Colonic mucosa (tissue), 4 donors: ENCODE measurements at regions not wholly inside any gene's neighbourhood (a gene's known extent, or its start where the extent isn't known, plus 50 kb on each side); places are given as distances from the start of the nearest gene placed in this dataset.

Source experiments
- DNase-seq: peaks from one replicate; pipeline ENCODE4 v3.0.0-alpha.2; 2020
- H3K27ac ChIP-seq: fragments of 200-600 bp; one replicate; pipeline ENCODE4 v1.8.0; 2021
- H3K27me3 ChIP-seq: fragments of 200-600 bp; one replicate; pipeline ENCODE4 v1.8.0; 2021
- H3K36me3 ChIP-seq: fragments of 200-600 bp; one replicate; pipeline ENCODE4 v1.8.0; 2021
- H3K4me1 ChIP-seq: fragments of 200-600 bp; one replicate; pipeline ENCODE4 v1.8.0; 2021; ENCODE audit warnings: mild to moderate bottlenecking
- H3K4me3 ChIP-seq: fragments of 200-600 bp; one replicate; pipeline ENCODE4 v1.8.0; 2021
- H3K9ac ChIP-seq, 2 donors: one replicate each; pipeline ENCODE4 v1.7.0; 2013; ENCODE audit warnings: control low read depth in 2 of 2, low read depth in 2 of 2, low read length in 2 of 2
- H3K9me3 ChIP-seq: fragments of 200-600 bp; one replicate; pipeline ENCODE4 v1.8.0; 2021
- CTCF ChIP-seq: fragments of 200-600 bp; IDR thresholded peaks from one replicate; pipeline ENCODE4 v1.8.0; 2022; ENCODE audit warnings: antibody characterized with exemption, mild to moderate bottlenecking
- intact Hi-C: fragments of 100-400 bp; cut with DNase I; formaldehyde crosslinking; loops from one replicate; pipeline ENCODE4 v1.14.1; 2022
- donor health status: healthy.
- donor health status: DM: no; HTN: no; CAD: no.
- donor health status: DM: no; HTN: no; CAD: no.

GRCh38 chr5:86439593-86440110, 178.1 kb upstream of the COX7C start:
- Histone ChIP-seq H3K36me3 (no peaks in the 10 kb centered on the region), H3K27ac (no peak overlapping the region), H3K4me3 (no peak overlapping the region), H3K9me3 (no peaks in the 10 kb centered on the region), H3K27me3 (no peaks in the 10 kb centered on the region), H3K4me1 (no peaks in the 10 kb centered on the region), H3K9ac (no peak overlapping the region)
- no peak for TF ChIP-seq CTCF
- intact Hi-C loops = no loop called here
- no peak for DNase-seq

DNA sequence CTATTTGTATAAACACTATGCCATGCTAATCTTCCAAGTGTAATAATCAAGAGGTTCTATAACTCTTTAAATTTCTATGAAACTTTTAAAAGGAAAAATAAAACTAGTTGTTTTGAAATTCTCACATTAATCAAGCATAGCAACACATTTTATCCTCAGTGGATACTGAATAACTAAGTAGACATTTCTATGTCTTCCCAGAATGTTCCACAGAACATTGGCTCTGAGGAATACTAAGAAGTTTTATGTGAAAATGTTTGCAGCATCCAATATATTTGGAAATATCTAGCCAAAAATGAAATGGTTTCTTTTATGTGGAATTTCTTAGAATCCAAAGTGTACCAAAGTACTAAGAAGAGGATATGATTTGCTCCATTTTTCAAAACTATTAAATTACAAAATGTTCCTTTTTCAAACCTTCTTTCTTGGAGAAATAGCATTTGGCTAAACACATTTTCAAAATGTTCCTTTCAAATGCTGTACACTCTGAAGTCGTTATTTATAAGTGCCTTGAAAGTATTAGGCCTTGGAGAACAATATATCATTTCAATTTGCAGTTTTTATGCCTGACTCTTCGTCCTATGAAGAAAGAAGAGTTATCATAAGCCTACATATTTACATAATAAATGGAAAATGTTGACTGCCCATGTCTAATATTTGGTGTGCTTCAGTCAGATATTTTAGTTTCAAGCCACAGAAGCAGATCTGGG, 175.6 kb upstream of the COX7C start:
- H3K9me3 ChIP-seq = no peaks in the 10 kb centered on the region
- no peak overlapping the region for H3K27ac ChIP-seq
- TF ChIP-seq CTCF = no peak
- intact Hi-C loops = no loop called here
- no peaks in the 10 kb centered on the region for H3K36me3 ChIP-seq
- H3K4me1 ChIP-seq = no peaks in the 10 kb centered on the region
- DNase-seq = no peak
- H3K27me3 ChIP-seq = no peaks in the 10 kb centered on the region
- no peak overlapping the region for H3K9ac ChIP-seq
- no peak overlapping the region for H3K4me3 ChIP-seq

DNA sequence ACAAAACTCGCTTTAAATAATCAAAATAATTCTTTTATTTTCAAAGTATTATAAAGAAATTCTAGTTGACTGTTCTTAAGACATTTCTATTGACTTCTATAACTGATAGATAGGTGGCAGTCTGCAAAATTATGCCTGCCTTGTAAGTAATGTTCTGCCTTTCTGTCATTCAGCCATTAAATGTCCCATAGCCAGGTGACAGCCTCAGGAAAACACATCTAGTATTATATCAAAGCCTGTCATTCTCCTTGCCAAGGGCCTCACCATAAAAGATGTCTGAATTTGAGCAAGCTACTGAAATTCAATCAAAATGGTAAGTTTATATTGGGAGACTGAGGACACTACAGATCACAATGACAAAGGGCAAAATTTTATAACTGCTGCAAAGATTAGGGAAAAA, 170.4 kb upstream of the COX7C start:
- Histone ChIP-seq H3K27me3 (no peaks in the 10 kb centered on the region), H3K27ac (no peak overlapping the region), H3K9ac (no peak overlapping the region), H3K4me1 (no peaks in the 10 kb centered on the region), H3K9me3 (no peaks in the 10 kb centered on the region), H3K4me3 (no peak overlapping the region), H3K36me3 (no peaks in the 10 kb centered on the region)
- no peak for DNase-seq
- intact Hi-C loops = no loop called here
- TF ChIP-seq CTCF = no peak

DNA sequence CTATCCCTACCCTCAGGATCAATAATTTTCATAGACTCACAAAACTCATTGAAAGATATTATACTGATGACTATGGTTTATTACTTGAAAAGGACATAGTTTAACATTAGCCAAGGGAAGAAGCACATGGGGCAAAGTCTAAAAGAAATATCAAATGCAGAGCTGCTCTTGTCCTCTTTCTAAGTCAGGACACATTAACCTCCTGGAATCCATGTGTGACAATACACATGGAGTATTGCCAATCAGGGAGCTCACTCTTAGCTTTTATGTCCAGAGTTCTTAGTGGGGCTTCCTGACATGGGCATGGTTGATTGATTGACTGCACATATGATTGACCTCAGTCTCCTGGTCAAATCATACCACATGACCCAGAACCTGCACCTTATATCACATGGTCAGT, 165.5 kb upstream of the COX7C start:
- no peak for DNase-seq
- TF ChIP-seq CTCF = no peak

DNA sequence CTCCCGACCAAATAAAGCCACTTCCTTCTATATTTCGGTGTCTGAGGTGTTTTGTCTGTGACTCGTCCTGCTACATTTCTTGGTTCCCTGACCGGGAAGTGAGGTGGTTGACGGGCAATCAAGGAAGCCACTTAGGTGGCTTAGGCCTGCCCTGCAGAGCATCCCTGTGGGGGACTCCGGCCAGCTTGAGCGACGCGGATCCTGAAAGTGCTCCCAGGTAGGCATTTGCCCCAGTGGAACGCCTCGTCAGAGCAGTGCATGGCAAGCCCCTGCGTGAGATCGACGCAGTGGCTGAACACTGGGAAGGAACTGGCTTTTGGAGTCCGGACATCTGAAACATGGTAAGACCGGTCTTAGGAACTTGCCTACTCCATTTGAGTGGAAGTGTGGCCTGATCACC, 157.2 kb upstream of the COX7C start:
- no peak overlapping the region for H3K27ac ChIP-seq
- H3K36me3 ChIP-seq = no peaks in the 10 kb centered on the region
- H3K27me3 ChIP-seq = no peaks in the 10 kb centered on the region
- DNase-seq = no peak
- H3K4me3 ChIP-seq = no peak overlapping the region
- H3K4me1 ChIP-seq = no peaks in the 10 kb centered on the region
- TF ChIP-seq CTCF = no peak
- H3K9ac ChIP-seq = no peak overlapping the region
- no peaks in the 10 kb centered on the region for H3K9me3 ChIP-seq
- intact Hi-C loops = no loop called here

More for the DNA sequence above, 165.5 kb upstream of the COX7C start:
- H3K36me3 ChIP-seq = no peaks in the 10 kb centered on the region
- H3K4me3 ChIP-seq = no peak overlapping the region
- H3K4me1 ChIP-seq = no peaks in the 10 kb centered on the region
- no peaks in the 10 kb centered on the region for H3K9me3 ChIP-seq
- H3K9ac ChIP-seq = no peak overlapping the region
- H3K27ac ChIP-seq = no peak overlapping the region
- H3K27me3 ChIP-seq = no peaks in the 10 kb centered on the region
- intact Hi-C loops = no loop called here
